Loucy (cell line): ENCODE measurements at regions not wholly inside any gene's neighbourhood (a gene's known extent, or its start where the extent isn't known, plus 50 kb on each side); places are given as distances from the start of the nearest gene placed in this dataset.

ENCODE experiments used
- EZH2phosphoT487 ChIP-seq: fragments of 200-600 bp; IDR thresholded peaks from 2 replicates; pipeline ENCODE4 v1.6.1; 2018; ENCODE audit warnings: antibody characterized with exemption, mild to moderate bottlenecking, moderate library complexity, borderline replicate concordance
- TF ChIP-seq, protein P1 (sequence below): fragments of 200-600 bp; sonication (generic); conservative IDR thresholded peaks from 2 replicates; pipeline ENCODE4 v1.5.1; 2014; ENCODE audit warnings: mild to moderate bottlenecking, antibody characterized with exemption, low read length

DNA sequence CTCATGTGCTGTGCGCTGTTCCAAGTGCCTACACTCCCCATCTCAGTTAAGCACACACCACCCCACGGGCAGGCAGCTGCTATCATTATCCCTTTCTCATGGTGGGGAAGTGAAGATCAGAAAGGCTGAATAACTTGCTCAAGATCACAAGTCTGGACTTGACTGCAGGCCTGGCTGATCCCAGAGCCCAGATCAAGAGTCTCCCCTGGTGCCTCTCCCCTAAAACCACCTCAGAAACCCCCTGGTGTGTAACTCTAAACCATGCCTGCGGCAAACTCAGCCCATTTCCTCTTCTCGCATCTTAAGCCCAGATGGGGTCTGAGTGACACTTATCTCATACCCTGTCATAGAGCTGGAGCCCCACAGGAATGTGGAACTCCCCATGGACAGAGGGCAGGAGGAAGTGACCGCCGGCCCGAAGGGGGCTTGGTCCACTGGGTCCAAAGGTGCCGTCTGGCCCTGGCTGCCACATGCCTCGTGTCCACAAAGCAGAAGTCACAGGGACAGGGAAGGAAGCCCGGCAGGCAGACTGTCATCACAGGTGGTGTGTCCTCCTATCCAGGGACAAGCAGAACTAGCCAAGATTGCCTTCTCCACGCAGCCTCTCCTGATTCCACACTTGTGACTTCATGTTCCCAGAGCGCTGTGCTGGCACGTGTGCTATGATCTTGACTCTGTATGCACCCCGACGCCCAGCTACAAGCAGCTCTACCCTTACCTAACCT lies 92.1 kb downstream of the SYF2 start:
- TF ChIP-seq, protein P1, sequence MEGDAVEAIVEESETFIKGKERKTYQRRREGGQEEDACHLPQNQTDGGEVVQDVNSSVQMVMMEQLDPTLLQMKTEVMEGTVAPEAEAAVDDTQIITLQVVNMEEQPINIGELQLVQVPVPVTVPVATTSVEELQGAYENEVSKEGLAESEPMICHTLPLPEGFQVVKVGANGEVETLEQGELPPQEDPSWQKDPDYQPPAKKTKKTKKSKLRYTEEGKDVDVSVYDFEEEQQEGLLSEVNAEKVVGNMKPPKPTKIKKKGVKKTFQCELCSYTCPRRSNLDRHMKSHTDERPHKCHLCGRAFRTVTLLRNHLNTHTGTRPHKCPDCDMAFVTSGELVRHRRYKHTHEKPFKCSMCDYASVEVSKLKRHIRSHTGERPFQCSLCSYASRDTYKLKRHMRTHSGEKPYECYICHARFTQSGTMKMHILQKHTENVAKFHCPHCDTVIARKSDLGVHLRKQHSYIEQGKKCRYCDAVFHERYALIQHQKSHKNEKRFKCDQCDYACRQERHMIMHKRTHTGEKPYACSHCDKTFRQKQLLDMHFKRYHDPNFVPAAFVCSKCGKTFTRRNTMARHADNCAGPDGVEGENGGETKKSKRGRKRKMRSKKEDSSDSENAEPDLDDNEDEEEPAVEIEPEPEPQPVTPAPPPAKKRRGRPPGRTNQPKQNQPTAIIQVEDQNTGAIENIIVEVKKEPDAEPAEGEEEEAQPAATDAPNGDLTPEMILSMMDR, result no peak
- no peak for TF ChIP-seq EZH2phosphoT487
